ENCODE measurements at regions not wholly inside any gene's neighbourhood (a gene's known extent, or its start where the extent isn't known, plus 50 kb on each side); places are given as distances from the start of the nearest gene placed in this dataset.
A peak's percentile ranks its signal among the peaks of the same experiment; 100 is the strongest.

- peaks cover 0 to 19% (median 0%) of the 10 kb centered on the region in 7 donors for H3K27me3 ChIP-seq (replicated peaks in 1 of 7)
- no peaks in the 10 kb centered on the region for H3K36me3 ChIP-seq
- DNase-seq: no peak
- WGBS, 5 donors: 77 to 91% (median 87%) methylated on average over 2 of the region's 2 CpGs
- no peak overlapping the region for H3K4me3 ChIP-seq
- no peak for TF ChIP-seq POLR2A (IDR thresholded peaks at IDR 0.05)
- no peak for TF ChIP-seq POLR2AphosphoS5 (IDR thresholded peaks at IDR 0.05)
- no peak for TF ChIP-seq CTCF (IDR thresholded peaks at IDR 0.05 in 8 of 11, conservative IDR thresholded peaks at IDR 0.05 in 3 of 11)
- H3K4me1 ChIP-seq: peaks cover 0 to 2% (median 0%) of the 10 kb centered on the region in 6 donors
- H3K27ac ChIP-seq: no peak overlapping the region
- no peaks in the 10 kb centered on the region for H3K9me3 ChIP-seq
- intact Hi-C loops (cut with DNase I; ENCODE audit: low total_unique reads): no loop called here
Observed at GRCh38 chr5:38657020-38657419, 100.6 kb upstream of the LIFR start.

- H3K36me3 ChIP-seq: no peaks in the 10 kb centered on the region
- H3K27ac ChIP-seq: peak overlapping the region in 1 of 8 donors; percentile 17
- no peaks in the 10 kb centered on the region for H3K9me3 ChIP-seq
- no peak overlapping the region for H3K4me3 ChIP-seq
- TF ChIP-seq POLR2A (IDR thresholded peaks at IDR 0.05): no peak
- peak in 1 of 3 donors; percentile 21 for TF ChIP-seq POLR2AphosphoS5 (IDR thresholded peaks at IDR 0.05)
- DNase-seq: no peak
- 66 to 77% (median 67%) methylated on average over 12 of the region's 12 CpGs for WGBS, 5 donors
- H3K27me3 ChIP-seq (replicated peaks in 1 of 7): peaks cover 0 to 15% (median 0%) of the 10 kb centered on the region in 7 donors
- peaks cover 0 to 11% (median 1%) of the 10 kb centered on the region in 6 donors for H3K4me1 ChIP-seq
- intact Hi-C loops (cut with DNase I; ENCODE audit: low total_unique reads): no loop called here
Observed at GRCh38 chr5:38660194-38660668, 103.8 kb upstream of the LIFR start.

- intact Hi-C loops (cut with DNase I; ENCODE audit: low total_unique reads): no loop called here
- Histone ChIP-seq H3K27ac (peak overlapping the region in 7 of 8 donors; percentile 16 to 46 (median 40)), H3K4me3 (no peak overlapping the region), H3K4me1 (peaks cover 0 to 11% (median 0%) of the 10 kb centered on the region in 6 donors), H3K27me3 (replicated peaks in 1 of 7) (peaks cover 0 to 8% (median 0%) of the 10 kb centered on the region in 7 donors), H3K9me3 (no peaks in the 10 kb centered on the region), H3K36me3 (no peaks in the 10 kb centered on the region)
- DNase-seq: no peak
- TF ChIP-seq POLR2AphosphoS5 (IDR thresholded peaks at IDR 0.05) (no peak), POLR2A (IDR thresholded peaks at IDR 0.05) (no peak), CTCF (IDR thresholded peaks at IDR 0.05 in 8 of 11, conservative IDR thresholded peaks at IDR 0.05 in 3 of 11) (no peak)
- 29 to 33% (median 29%) methylated on average over 4 of the region's 4 CpGs for WGBS, 5 donors
Observed at GRCh38 chr5:38662090-38662489, 105.6 kb upstream of the LIFR start.

- intact Hi-C loops (cut with DNase I; ENCODE audit: low total_unique reads): no loop called here
- 21 to 45% (median 34%) methylated on average over 1 of the region's 1 CpG for WGBS, 5 donors
- H3K4me3 ChIP-seq: no peak overlapping the region
- peaks cover 0 to 8% (median 0%) of the 10 kb centered on the region in 7 donors for H3K27me3 ChIP-seq (replicated peaks in 1 of 7)
- H3K27ac ChIP-seq: peak overlapping the region in 4 of 8 donors; percentile 39 to 46 (median 42)
- H3K36me3 ChIP-seq: no peaks in the 10 kb centered on the region
- no peaks in the 10 kb centered on the region for H3K9me3 ChIP-seq
- H3K4me1 ChIP-seq: peaks cover 0 to 11% (median 0%) of the 10 kb centered on the region in 6 donors
- no peak for TF ChIP-seq CTCF (IDR thresholded peaks at IDR 0.05 in 8 of 11, conservative IDR thresholded peaks at IDR 0.05 in 3 of 11)
- no peak for TF ChIP-seq POLR2AphosphoS5 (IDR thresholded peaks at IDR 0.05)
- TF ChIP-seq POLR2A (IDR thresholded peaks at IDR 0.05): no peak
- no peak for DNase-seq
Observed at GRCh38 chr5:38663249-38663648, 106.8 kb upstream of the LIFR start.

Data from spleen (tissue), 11 donors.